ENCODE measurements at regions not wholly inside any gene's neighbourhood (a gene's known extent, or its start where the extent isn't known, plus 50 kb on each side); places are given as distances from the start of the nearest gene placed in this dataset.

DNA sequence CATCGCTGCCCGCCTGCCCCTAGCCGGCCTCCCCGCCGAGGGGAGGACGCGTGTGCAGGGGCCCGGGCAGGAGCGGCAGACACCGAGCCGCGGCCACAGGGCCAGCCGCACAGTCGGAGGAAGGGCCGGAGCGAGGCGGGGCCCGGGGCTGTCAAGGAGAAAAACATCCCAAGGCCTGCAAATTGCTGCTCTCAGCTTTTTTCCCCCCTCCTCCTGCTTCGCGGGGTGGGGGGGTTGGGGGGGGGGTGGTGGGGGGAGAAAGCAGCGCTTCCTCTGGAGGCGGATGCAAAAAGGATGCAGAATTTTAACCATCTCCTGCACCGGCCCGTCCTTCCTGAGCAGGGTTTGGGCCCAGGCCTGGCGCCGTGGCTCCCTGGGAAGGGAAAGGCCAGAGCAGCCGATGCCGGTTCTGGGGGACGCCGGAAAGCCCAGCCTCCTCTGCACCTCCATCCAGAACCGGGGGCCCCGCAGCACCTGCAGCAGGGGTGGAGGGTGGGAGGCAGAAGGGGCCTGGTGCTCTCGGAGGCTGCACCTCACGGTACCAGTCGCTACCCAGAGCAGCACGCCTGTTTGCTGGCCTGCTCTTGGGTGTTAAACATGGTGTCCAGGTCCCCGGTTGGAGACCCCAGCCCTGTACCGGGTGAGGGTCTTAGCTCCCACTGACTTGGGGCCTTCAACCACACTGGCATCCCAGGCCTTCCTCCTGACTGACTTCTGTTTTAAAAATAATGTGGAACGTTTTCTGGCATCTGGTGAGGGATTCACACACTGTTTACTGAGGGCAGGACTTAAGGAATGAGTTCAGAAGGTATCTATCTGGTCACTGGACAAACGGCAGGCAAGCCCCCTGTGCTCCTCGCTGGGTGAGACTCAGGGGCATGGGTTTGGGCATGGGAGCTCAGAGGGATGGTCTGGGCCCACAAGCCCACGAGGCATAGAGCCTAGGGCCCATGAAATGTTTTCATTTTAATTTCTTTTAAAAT is 77.4 kb upstream of the WNT7B start:
- peak; percentile 70 for DNase-seq
- peak overlapping the region; percentile 86 for H3K4me3 Mint-ChIP-seq
- H3K27me3 Mint-ChIP-seq = no peaks in the 10 kb centered on the region
- H3K27ac Mint-ChIP-seq = peak overlapping the region; percentile 95
- H3K9me3 Mint-ChIP-seq = no peaks in the 10 kb centered on the region
- peaks cover 7% of the 10 kb centered on the region for H3K36me3 Mint-ChIP-seq (ENCODE audit: low read depth)
- peaks cover 61% of the 10 kb centered on the region for H3K4me1 Mint-ChIP-seq (ENCODE audit: low read depth)

DNA sequence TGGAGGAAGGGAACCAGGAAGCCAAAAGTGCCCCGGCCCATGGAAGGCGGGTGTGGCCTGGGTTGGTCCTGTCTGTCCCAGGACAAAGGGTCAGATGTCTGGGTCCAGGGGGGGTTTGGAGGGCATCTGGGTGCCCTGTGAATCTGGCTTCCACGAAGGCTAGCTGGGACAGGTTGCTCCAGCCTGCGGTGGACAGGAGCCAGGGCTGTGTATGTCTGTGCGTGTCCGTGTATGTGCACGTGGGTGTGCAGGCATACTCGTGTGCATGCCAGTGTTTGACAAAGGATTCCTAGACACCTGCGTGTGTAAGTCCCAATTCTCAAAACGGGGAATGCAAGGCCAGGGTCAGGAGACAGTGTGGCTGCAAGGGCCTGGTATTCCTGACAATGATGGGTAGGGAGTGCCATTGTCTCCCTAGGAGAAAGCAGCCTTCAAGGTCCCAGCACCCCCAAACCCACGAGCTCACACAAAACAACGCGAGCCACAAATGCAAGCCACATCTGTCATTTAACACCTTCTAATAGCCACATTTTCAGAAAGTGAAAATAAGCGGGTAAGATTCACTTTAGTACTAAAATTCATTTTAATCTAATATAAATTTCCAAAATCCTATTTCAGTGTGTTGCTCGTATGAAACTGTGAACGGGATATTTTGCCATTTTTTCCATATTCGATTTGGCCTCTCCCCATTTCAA is 78.4 kb upstream of the WNT7B start:
- Mint-ChIP-seq H3K27ac (peak overlapping the region; percentile 95), H3K9me3 (no peaks in the 10 kb centered on the region), H3K36me3 (ENCODE audit: low read depth) (peaks cover 7% of the 10 kb centered on the region), H3K4me3 (peak overlapping the region; percentile 86), H3K4me1 (ENCODE audit: low read depth) (peaks cover 59% of the 10 kb centered on the region), H3K27me3 (no peaks in the 10 kb centered on the region)
- peak; percentile 46 for DNase-seq

DNA sequence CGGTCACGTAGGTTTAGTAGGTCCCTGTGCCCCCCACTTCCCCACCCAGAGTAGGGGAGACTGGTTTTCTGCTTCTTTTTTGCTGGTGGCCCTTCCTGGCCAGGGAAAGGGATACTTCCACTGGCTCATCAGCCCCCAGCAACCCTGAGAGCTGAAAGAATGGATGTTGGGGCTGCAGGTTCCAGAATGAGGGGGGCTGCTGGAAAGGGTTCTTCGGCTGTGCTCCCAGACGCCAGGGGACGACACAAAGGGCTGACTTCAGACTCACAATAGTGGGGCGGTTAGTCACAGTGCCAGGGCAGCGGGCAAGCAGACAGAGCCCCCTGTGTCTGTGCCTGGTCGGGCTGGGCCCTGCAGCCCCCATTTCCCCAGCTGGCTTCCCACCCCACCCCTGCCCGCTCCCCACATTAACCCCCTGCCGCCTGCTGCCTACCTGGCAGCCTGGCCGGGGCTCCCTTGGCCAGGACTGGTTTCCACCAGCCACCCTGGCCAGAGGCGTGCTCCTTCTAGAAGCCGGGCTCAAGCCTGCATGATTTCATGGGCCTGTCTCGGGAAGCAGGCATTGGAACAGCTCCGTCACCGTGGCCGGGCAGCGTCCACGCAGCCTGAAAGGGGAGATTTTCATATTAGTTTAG is 79.1 kb upstream of the WNT7B start:
- Mint-ChIP-seq H3K4me1 (ENCODE audit: low read depth) (peaks cover 59% of the 10 kb centered on the region), H3K9me3 (no peaks in the 10 kb centered on the region), H3K27me3 (no peaks in the 10 kb centered on the region), H3K27ac (peak overlapping the region; percentile 63), H3K4me3 (no peak overlapping the region), H3K36me3 (ENCODE audit: low read depth) (peaks cover 7% of the 10 kb centered on the region)
- peak; percentile 24 for DNase-seq

DNA sequence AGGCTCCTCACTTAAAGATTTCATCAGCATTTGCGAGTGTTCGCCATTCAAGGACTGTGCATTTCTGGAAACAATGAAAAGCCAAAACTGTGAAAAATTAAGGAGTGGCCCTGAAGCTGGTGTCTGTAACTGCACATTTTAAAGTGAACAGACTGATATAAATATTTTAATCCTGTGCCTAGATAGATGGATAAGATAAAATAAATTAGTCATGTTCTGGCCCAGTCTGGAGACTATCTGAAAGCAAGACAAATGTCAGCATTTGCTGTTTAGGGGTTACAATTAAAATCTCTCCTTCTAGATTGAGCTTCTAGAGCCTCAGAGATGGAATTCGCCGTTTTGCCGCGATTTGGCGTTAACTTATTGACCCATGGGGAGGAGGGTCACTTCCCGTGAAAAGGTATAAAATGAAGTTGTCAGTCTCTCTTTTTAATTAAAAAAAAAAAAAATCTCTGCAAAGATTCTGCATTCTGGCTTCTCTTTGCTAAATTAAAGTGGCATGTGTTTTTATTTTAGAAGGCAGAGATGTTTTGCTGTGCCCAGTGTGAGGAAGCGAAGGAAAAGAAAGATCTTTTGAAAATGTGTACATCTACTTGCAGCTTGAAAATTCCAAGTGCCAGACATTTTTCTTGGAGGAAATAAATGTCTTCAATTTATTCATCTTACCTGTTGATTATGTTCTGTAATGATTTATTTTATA is 79.7 kb upstream of the WNT7B start:
- no peak for DNase-seq
- H3K27me3 Mint-ChIP-seq = no peaks in the 10 kb centered on the region
- peaks cover 7% of the 10 kb centered on the region for H3K36me3 Mint-ChIP-seq (ENCODE audit: low read depth)
- H3K27ac Mint-ChIP-seq = peak overlapping the region; percentile 63
- no peak overlapping the region for H3K4me3 Mint-ChIP-seq
- peaks cover 53% of the 10 kb centered on the region for H3K4me1 Mint-ChIP-seq (ENCODE audit: low read depth)
- H3K9me3 Mint-ChIP-seq = no peaks in the 10 kb centered on the region

GRCh38 chr22:46057246-46058090 is 80.5 kb upstream of the WNT7B start:
- peak overlapping the region; percentile 46 for H3K4me3 Mint-ChIP-seq
- no peaks in the 10 kb centered on the region for H3K27me3 Mint-ChIP-seq
- H3K4me1 Mint-ChIP-seq (ENCODE audit: low read depth) = peaks cover 50% of the 10 kb centered on the region
- DNase-seq = no peak
- H3K27ac Mint-ChIP-seq = peak overlapping the region; percentile 83
- no peaks in the 10 kb centered on the region for H3K9me3 Mint-ChIP-seq
- H3K36me3 Mint-ChIP-seq (ENCODE audit: low read depth) = peaks cover 9% of the 10 kb centered on the region

DNA sequence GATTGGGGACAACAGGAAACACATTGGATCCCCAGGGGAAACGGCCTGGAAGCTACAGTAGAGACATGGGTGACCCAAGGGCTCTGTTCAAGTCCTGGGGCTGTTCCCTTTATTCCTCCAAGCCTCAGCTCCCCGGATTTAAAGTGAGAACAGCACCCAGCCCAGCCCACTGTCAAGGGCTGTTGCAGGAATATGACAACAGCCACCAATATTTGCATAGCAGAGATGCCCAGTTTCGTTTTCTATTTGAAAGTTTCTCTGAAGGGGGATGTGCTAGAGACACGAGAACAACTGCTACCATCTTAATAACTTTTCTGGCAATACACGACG is 81.1 kb upstream of the WNT7B start:
- Mint-ChIP-seq H3K36me3 (ENCODE audit: low read depth) (peaks cover 9% of the 10 kb centered on the region), H3K4me3 (peak overlapping the region; percentile 46), H3K27me3 (no peaks in the 10 kb centered on the region), H3K27ac (peak overlapping the region; percentile 83), H3K9me3 (no peaks in the 10 kb centered on the region), H3K4me1 (ENCODE audit: low read depth) (peaks cover 46% of the 10 kb centered on the region)
- no peak for DNase-seq

GRCh38 chr22:46058591-46059519 is 81.9 kb upstream of the WNT7B start:
- no peak overlapping the region for H3K4me3 Mint-ChIP-seq
- H3K9me3 Mint-ChIP-seq = no peaks in the 10 kb centered on the region
- H3K4me1 Mint-ChIP-seq (ENCODE audit: low read depth) = peaks cover 43% of the 10 kb centered on the region
- H3K27me3 Mint-ChIP-seq = no peaks in the 10 kb centered on the region
- peaks cover 5% of the 10 kb centered on the region for H3K36me3 Mint-ChIP-seq (ENCODE audit: low read depth)
- DNase-seq = no peak
- H3K27ac Mint-ChIP-seq = peak overlapping the region; percentile 76

DNA sequence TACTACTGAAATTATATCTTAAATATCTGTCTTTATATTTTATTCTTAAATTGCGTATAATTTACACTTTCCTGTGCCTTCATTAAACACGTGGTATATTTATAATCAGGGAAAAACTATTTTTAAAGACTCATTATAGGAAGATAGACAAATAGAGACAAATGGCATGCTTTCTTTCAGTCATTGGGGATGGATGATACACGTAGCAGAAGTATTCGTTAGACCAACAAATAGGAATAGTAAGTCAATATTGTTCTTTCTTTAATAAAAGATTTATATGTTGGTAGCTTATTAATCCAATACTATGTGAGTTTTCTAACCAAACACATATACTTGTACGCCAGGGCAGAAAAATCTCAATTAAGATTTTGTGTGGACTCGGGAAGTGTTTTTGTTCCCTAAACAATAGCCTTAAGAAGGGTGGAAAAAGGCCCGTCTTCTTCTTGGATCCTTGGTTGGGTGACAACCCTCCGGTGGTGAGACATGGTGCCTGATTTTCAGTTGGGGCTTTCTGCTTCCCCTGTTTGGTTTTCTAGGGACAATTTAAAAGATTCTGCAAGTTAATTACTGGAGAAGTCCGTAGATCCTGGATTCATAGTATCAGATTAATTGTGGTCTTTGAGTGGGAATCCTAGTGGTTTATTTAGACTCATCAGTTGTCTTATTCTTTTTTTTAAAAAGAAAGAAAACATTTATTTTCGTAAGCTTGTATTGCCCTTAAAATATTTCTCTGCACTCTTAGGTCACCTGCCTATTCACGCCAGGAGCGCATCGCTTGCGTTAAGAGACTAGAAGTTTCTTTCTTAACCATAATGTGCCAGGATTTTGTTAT is 83.5 kb upstream of the WNT7B start:
- Mint-ChIP-seq H3K9me3 (no peaks in the 10 kb centered on the region), H3K4me1 (ENCODE audit: low read depth) (peaks cover 40% of the 10 kb centered on the region), H3K4me3 (no peak overlapping the region), H3K36me3 (ENCODE audit: low read depth) (peaks cover 2% of the 10 kb centered on the region), H3K27ac (no peak overlapping the region), H3K27me3 (no peaks in the 10 kb centered on the region)
- DNase-seq = no peak

DNA sequence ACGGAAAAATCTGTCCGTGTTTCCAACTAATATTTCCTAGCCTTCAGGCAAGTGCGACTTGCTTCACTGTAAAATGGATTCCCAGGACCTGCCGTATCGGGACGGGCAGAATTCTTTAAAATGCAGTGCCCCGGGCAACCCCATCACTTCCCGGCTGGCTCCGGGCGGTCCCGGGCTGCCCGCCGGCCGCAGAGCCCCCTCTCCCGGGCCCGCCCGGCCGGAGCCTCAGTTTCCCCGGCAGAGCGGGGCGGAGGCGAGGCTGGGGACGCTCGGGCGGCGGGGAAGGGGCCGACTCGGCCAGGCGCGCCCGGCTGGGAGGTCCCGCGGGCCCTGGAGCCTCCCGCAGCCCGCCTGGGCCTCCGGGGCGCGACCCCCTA is 84.2 kb upstream of the WNT7B start:
- H3K27ac Mint-ChIP-seq = no peak overlapping the region
- no peak overlapping the region for H3K4me3 Mint-ChIP-seq
- peak; percentile 7 for DNase-seq
- peaks cover 2% of the 10 kb centered on the region for H3K36me3 Mint-ChIP-seq (ENCODE audit: low read depth)
- no peaks in the 10 kb centered on the region for H3K27me3 Mint-ChIP-seq
- peaks cover 42% of the 10 kb centered on the region for H3K4me1 Mint-ChIP-seq (ENCODE audit: low read depth)
- H3K9me3 Mint-ChIP-seq = no peaks in the 10 kb centered on the region

DNA sequence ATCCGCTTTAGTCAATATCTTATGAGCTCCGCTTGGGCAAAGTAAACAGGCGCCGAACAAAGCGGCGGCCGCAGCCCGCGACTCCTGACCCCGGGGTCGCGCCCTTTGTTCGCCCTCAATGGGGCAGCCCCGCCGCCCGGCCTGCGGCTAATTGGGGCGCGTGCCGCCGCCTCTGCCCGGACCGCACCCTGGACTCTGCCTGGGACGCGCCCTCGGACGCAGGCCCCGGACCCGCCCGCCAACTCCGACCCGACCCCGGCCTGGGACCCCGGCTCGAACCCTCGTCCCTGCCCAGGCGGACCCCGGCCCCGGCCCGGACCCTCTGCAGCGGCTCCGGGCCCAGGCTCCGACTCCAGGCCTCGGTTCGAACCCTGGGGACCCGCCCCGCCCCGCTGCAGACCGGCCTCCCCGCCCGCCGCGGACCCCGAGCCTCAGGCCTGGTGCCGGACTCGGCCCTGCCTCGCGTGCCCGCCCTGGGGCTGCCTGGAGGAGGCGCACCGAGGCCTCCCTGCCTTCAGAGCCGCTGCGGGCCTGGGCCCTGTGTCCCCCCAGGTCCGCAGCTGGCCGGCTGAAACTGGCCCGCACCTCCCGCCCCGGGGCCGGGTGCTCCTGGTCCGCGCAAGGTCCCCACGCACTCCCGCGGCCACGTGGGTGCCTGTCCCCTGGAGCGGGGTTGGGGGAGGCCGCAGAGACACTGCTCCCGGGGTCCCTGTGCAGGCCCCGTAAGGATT is 84.7 kb upstream of the WNT7B start:
- Mint-ChIP-seq H3K27me3 (no peaks in the 10 kb centered on the region), H3K4me1 (ENCODE audit: low read depth) (peaks cover 42% of the 10 kb centered on the region), H3K27ac (no peak overlapping the region), H3K36me3 (ENCODE audit: low read depth) (peaks cover 2% of the 10 kb centered on the region), H3K4me3 (no peak overlapping the region), H3K9me3 (no peaks in the 10 kb centered on the region)
- DNase-seq = no peak

GRCh38 chr22:46062232-46062615 is 85.3 kb upstream of the WNT7B start:
- DNase-seq = no peak
- Mint-ChIP-seq H3K27ac (no peak overlapping the region), H3K36me3 (ENCODE audit: low read depth) (peaks cover 2% of the 10 kb centered on the region), H3K4me1 (ENCODE audit: low read depth) (peaks cover 44% of the 10 kb centered on the region), H3K9me3 (no peaks in the 10 kb centered on the region), H3K4me3 (no peak overlapping the region), H3K27me3 (peaks cover 2% of the 10 kb centered on the region)

All from activated T-cell treated with anti-CD3 and anti-CD28 coated beads, Interleukin-2, amount 50 U/mL, for 24 hours (primary cell).